ENCODE measurements at regions not wholly inside any gene's neighbourhood (a gene's known extent, or its start where the extent isn't known, plus 50 kb on each side); places are given as distances from the start of the nearest gene placed in this dataset.

DNA sequence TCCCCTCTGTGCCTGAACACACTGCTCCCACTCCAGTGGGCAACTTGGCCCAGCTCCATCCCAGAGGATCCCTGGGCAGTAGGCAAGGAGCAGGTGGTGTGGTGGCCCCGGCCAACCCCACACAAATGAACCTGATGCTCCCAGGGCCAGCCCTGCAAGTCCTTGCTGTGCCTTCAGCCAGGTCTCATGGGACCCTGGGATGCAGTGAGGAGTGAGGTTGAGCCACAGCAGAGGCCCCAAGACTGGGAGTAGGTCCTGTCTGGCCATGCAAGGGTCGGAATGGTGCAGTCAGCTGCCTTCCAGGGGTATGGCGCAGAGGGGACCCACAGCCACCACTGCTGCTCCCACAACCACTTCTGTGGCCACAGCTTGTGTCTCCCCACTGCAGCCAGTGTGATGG is 234.5 kb upstream of the DKK2 start (continued):
- TF ChIP-seq, protein P1, sequence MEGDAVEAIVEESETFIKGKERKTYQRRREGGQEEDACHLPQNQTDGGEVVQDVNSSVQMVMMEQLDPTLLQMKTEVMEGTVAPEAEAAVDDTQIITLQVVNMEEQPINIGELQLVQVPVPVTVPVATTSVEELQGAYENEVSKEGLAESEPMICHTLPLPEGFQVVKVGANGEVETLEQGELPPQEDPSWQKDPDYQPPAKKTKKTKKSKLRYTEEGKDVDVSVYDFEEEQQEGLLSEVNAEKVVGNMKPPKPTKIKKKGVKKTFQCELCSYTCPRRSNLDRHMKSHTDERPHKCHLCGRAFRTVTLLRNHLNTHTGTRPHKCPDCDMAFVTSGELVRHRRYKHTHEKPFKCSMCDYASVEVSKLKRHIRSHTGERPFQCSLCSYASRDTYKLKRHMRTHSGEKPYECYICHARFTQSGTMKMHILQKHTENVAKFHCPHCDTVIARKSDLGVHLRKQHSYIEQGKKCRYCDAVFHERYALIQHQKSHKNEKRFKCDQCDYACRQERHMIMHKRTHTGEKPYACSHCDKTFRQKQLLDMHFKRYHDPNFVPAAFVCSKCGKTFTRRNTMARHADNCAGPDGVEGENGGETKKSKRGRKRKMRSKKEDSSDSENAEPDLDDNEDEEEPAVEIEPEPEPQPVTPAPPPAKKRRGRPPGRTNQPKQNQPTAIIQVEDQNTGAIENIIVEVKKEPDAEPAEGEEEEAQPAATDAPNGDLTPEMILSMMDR (IDR thresholded peaks at IDR 0.05 in 2 of 3, conservative IDR thresholded peaks at IDR 0.05 in 1 of 3; ENCODE audit: borderline replicate concordance in 1 of 3, insufficient read depth in 1 of 3, low read depth in 2 of 3, low read length in 2 of 3), result no peak
- TF ChIP-seq SRF (IDR thresholded peaks at IDR 0.05; ENCODE audit: low read depth) (no peak), JUND (IDR thresholded peaks at IDR 0.05) (no peak), POLR2A (IDR thresholded peaks at IDR 0.05; ENCODE audit: borderline replicate concordance, extremely low read depth, insufficient read depth, insufficient read length) (no peak)

DNA sequence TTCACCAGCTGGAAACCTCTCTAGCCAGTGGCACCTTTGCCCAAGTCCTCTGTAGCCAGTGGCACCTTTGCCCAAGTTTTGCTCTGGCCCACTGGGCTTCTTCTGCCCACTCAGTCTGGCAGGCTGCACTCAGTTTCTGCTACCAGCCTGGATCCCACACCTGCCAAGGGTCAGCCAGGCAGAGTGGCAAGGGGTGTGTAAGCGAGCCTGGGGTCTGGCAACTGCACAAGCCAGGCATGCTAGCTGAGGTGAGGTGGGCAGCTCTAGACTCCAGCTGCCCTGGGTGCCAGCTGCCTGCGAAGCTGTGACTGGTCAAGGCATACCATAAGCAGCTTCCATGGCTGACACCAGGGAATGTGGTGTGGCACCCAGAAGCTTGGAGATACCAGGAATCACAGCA is 233.1 kb upstream of the DKK2 start:
- Histone ChIP-seq H4K20me1 (ENCODE audit: insufficient read depth) (no peaks in the 10 kb centered on the region), H3K27ac (ENCODE audit: low read depth, low read length) (no peak overlapping the region), H3K9ac (ENCODE audit: low read length) (no peak overlapping the region), H3K9me3 (ENCODE audit: control insufficient read depth in 1 of 2, insufficient read depth in 1 of 2, low read depth in 1 of 2, low read length in 2 of 2) (no peaks in the 10 kb centered on the region), H3K4me2 (ENCODE audit: low read length) (no peak overlapping the region), H2AFZ (ENCODE audit: low read depth, low read length, poor library complexity, severe bottlenecking) (no peak overlapping the region), H3K4me1 (ENCODE audit: control insufficient read depth in 1 of 2, insufficient read depth in 2 of 2, low read length in 2 of 2) (no peaks in the 10 kb centered on the region), H3K36me3 (ENCODE audit: control insufficient read depth in 1 of 2, insufficient read depth in 2 of 2, low read length in 2 of 2) (no peaks in the 10 kb centered on the region), H3K27me3 (ENCODE audit: insufficient read depth, low read length) (no peaks in the 10 kb centered on the region), H3K9me2 (ENCODE audit: insufficient read depth) (no peaks in the 10 kb centered on the region), H3K4me3 (replicated peaks in 1 of 2; ENCODE audit: low read depth in 1 of 2, low read length in 2 of 2) (no peak overlapping the region), H3K79me2 (ENCODE audit: insufficient read depth, low read length) (no peaks in the 10 kb centered on the region)
- DNase-seq (ENCODE audit: low read depth, low spot score) (no peak), ATAC-seq (no peak)
- RAD21 ChIA-PET (ENCODE audit: low non-redundant PET in 1 of 2, low total read pairs in 2 of 2, uncharacterized antibody in 2 of 2, unreplicated experiment in 2 of 2), result no interaction called here
- CTCF ChIA-PET, result no interaction called here
- POLR2A ChIA-PET, result no interaction called here
- TF ChIP-seq ZNF274 (IDR thresholded peaks at IDR 0.05; ENCODE audit: low read depth, low read length), result no peak
- no peak for TF ChIP-seq RAD21 (IDR thresholded peaks at IDR 0.05; ENCODE audit: low read depth)
- no peak for TF ChIP-seq CEBPB (IDR thresholded peaks at IDR 0.05; ENCODE audit: low read depth)
- TF ChIP-seq, protein P2, sequence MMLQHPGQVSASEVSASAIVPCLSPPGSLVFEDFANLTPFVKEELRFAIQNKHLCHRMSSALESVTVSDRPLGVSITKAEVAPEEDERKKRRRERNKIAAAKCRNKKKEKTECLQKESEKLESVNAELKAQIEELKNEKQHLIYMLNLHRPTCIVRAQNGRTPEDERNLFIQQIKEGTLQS (IDR thresholded peaks at IDR 0.05), result no peak
- TF ChIP-seq, protein P3, sequence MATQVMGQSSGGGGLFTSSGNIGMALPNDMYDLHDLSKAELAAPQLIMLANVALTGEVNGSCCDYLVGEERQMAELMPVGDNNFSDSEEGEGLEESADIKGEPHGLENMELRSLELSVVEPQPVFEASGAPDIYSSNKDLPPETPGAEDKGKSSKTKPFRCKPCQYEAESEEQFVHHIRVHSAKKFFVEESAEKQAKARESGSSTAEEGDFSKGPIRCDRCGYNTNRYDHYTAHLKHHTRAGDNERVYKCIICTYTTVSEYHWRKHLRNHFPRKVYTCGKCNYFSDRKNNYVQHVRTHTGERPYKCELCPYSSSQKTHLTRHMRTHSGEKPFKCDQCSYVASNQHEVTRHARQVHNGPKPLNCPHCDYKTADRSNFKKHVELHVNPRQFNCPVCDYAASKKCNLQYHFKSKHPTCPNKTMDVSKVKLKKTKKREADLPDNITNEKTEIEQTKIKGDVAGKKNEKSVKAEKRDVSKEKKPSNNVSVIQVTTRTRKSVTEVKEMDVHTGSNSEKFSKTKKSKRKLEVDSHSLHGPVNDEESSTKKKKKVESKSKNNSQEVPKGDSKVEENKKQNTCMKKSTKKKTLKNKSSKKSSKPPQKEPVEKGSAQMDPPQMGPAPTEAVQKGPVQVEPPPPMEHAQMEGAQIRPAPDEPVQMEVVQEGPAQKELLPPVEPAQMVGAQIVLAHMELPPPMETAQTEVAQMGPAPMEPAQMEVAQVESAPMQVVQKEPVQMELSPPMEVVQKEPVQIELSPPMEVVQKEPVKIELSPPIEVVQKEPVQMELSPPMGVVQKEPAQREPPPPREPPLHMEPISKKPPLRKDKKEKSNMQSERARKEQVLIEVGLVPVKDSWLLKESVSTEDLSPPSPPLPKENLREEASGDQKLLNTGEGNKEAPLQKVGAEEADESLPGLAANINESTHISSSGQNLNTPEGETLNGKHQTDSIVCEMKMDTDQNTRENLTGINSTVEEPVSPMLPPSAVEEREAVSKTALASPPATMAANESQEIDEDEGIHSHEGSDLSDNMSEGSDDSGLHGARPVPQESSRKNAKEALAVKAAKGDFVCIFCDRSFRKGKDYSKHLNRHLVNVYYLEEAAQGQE (IDR thresholded peaks at IDR 0.05; ENCODE audit: low read depth), result no peak
- TF ChIP-seq ZFX (IDR thresholded peaks at IDR 0.05), result no peak
- TF ChIP-seq EZH2phosphoT487 (IDR thresholded peaks at IDR 0.05; ENCODE audit: borderline replicate concordance), result no peak
- no peak for TF ChIP-seq FOSL1 (IDR thresholded peaks at IDR 0.05; ENCODE audit: low read depth)
- TF ChIP-seq EGR1 (IDR thresholded peaks at IDR 0.05; ENCODE audit: low read depth), result no peak
- no peak for TF ChIP-seq YY1 (IDR thresholded peaks at IDR 0.05; ENCODE audit: extremely low read depth, insufficient replicate concordance, low read depth, low read length)
- TF ChIP-seq EZH2 (IDR thresholded peaks at IDR 0.05), result no peak
- TF ChIP-seq CBX3 (IDR thresholded peaks at IDR 0.05; ENCODE audit: low read depth), result no peak
- no TSS peak for BruUV-seq (replicated peaks)
- intact Hi-C loops (cut with micrococcal nuclease), result no loop called here
